ENCODE measurements at regions not wholly inside any gene's neighbourhood (a gene's known extent, or its start where the extent isn't known, plus 50 kb on each side); places are given as distances from the start of the nearest gene placed in this dataset.

GRCh38 chr11:109089144-109089543 is 332.8 kb upstream of the C11orf87 start:
- Histone ChIP-seq H3K4me1 (no peaks in the 10 kb centered on the region), H3K27ac (no peak overlapping the region), H3K27me3 (no peaks in the 10 kb centered on the region), H3K4me3 (no peak overlapping the region), H3K36me3 (no peaks in the 10 kb centered on the region), H3K9me3 (no peaks in the 10 kb centered on the region)
- TF ChIP-seq CTCF (IDR thresholded peaks at IDR 0.05) (no peak), POLR2AphosphoS5 (IDR thresholded peaks at IDR 0.05) (no peak), EP300 (IDR thresholded peaks at IDR 0.05; ENCODE audit: low read depth) (no peak), POLR2A (IDR thresholded peaks at IDR 0.05) (no peak)
- in situ Hi-C loops (cut with MboI; ENCODE audit: low pct_ligation_motif_present in 1 of 4, low pct_unique_long_range_greater_than_20kb in 1 of 4, low sequenced_read_pairs in 3 of 4) (no loop called here), intact Hi-C loops (cut with DNase I; ENCODE audit: low total_unique reads) (no loop called here)
- DNase-seq = no peak
- WGBS, 2 donors (ENCODE audit: low coverage in 1 of 2) = 57 to 58% methylated on average over 2 of the region's 2 CpGs

DNA sequence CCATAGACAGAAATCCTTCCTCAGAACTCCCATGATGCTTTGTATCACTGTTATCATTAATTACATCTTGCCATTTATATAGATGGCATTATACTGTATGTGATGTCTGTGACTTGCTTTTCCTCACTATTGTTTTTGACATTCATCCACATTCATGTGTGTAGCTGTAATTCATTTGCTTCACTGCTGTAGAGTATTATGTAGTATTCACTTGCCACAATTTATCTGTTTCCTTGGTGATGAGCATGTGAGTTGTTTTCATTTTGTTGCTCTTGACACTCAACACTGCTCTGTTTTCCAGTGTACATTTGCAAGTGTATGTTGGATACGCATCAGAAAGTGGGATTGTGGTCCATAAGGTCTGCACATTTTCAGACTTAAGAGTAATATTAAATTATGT is 328.6 kb upstream of the C11orf87 start:
- TF ChIP-seq EP300 (IDR thresholded peaks at IDR 0.05; ENCODE audit: low read depth) (no peak), CTCF (IDR thresholded peaks at IDR 0.05) (no peak), POLR2A (IDR thresholded peaks at IDR 0.05) (no peak)
- DNase-seq = no peak
- in situ Hi-C loops (cut with MboI; ENCODE audit: low pct_ligation_motif_present in 1 of 4, low pct_unique_long_range_greater_than_20kb in 1 of 4, low sequenced_read_pairs in 3 of 4) (no loop called here), intact Hi-C loops (cut with DNase I; ENCODE audit: low total_unique reads) (no loop called here)
- Histone ChIP-seq H3K27me3 (no peaks in the 10 kb centered on the region), H3K4me1 (no peaks in the 10 kb centered on the region), H3K27ac (no peak overlapping the region), H3K36me3 (no peaks in the 10 kb centered on the region), H3K4me3 (no peak overlapping the region), H3K9me3 (no peaks in the 10 kb centered on the region)
- 83 to 92% methylated on average over 1 of the region's 1 CpG for WGBS, 2 donors (ENCODE audit: low coverage in 1 of 2)

- H3K4me1 ChIP-seq = no peaks in the 10 kb centered on the region
- H3K27ac ChIP-seq = no peak overlapping the region
- no peak for DNase-seq
- intact Hi-C loops (cut with DNase I; ENCODE audit: low total_unique reads) = no loop called here
- H3K4me3 ChIP-seq = no peak overlapping the region
- TF ChIP-seq POLR2A (IDR thresholded peaks at IDR 0.05) (no peak), EP300 (IDR thresholded peaks at IDR 0.05; ENCODE audit: low read depth) (no peak), CTCF (IDR thresholded peaks at IDR 0.05) (no peak), POLR2AphosphoS5 (IDR thresholded peaks at IDR 0.05) (no peak)
- H3K36me3 ChIP-seq = no peaks in the 10 kb centered on the region
- 85 to 87% methylated on average over 3 of the region's 3 CpGs for WGBS, 2 donors (ENCODE audit: low coverage in 1 of 2)
- H3K9me3 ChIP-seq = no peaks in the 10 kb centered on the region
- no peaks in the 10 kb centered on the region for H3K27me3 ChIP-seq
- in situ Hi-C loops (cut with MboI; ENCODE audit: low pct_ligation_motif_present in 1 of 4, low pct_unique_long_range_greater_than_20kb in 1 of 4, low sequenced_read_pairs in 3 of 4) = no loop called here
Measured at GRCh38 chr11:109096266-109096665, 325.7 kb upstream of the C11orf87 start.

GRCh38 chr11:109106151-109106906 is 315.7 kb upstream of the C11orf87 start:
- Histone ChIP-seq H3K4me1 (no peaks in the 10 kb centered on the region), H3K27me3 (no peaks in the 10 kb centered on the region), H3K27ac (no peak overlapping the region), H3K4me3 (no peak overlapping the region), H3K9me3 (no peaks in the 10 kb centered on the region), H3K36me3 (no peaks in the 10 kb centered on the region)
- TF ChIP-seq EP300 (IDR thresholded peaks at IDR 0.05; ENCODE audit: low read depth) (no peak), POLR2A (IDR thresholded peaks at IDR 0.05) (no peak), POLR2AphosphoS5 (IDR thresholded peaks at IDR 0.05) (no peak), CTCF (IDR thresholded peaks at IDR 0.05) (no peak)
- in situ Hi-C loops (cut with MboI; ENCODE audit: low pct_ligation_motif_present in 1 of 4, low pct_unique_long_range_greater_than_20kb in 1 of 4, low sequenced_read_pairs in 3 of 4) = no loop called here
- no peak for DNase-seq
- 76% methylated on average over 8 of the region's 8 CpGs; no CpG with 5 or more reads in 1 of the 2 donors for WGBS, 2 donors (ENCODE audit: low coverage in 1 of 2)
- intact Hi-C loops (cut with DNase I; ENCODE audit: low total_unique reads) = no loop called here

All from transverse colon (tissue), 4 donors.